B cell (primary cell): ENCODE measurements at regions not wholly inside any gene's neighbourhood (a gene's known extent, or its start where the extent isn't known, plus 50 kb on each side); places are given as distances from the start of the nearest gene placed in this dataset.

Experiments
- ATAC-seq: fragments of 200-7000 bp; cut with Tn5 transposase; one replicate; pipeline ENCODE4 v1.10.0; 2021; ENCODE audit warnings: low read depth, mild to moderate bottlenecking, moderate number of reproducible peaks, moderate library complexity
- CTCF ChIA-PET: fragments of 350-600 bp; sonication (Branson Sonifier 250); formaldehyde crosslinking; loops from one replicate; lab custom pipeline; 2021; ENCODE audit warnings: antibody characterized with exemption, inconsistent platforms; lab: Charles Lee
- POLR2A ChIA-PET: fragments of 350-600 bp; sonication (Branson Sonifier 250); formaldehyde crosslinking; loops from one replicate; lab custom pipeline; 2021; ENCODE audit warnings: antibody characterized with exemption; lab: Charles Lee
- DNase-seq: peaks from one replicate; pipeline ENCODE4 v3.0.0; 2013
- H2AFZ ChIP-seq: 2 replicates; pipeline ENCODE4 v1.6.1; 2012; ENCODE audit warnings: mild to moderate bottlenecking, low read depth, low read length; ENCODE audit not compliant: insufficient read depth, poor library complexity, severe bottlenecking
- H3K27ac ChIP-seq, 2 donors: 1 replicate in 1 of 2; 2 replicates in 1 of 2; pipeline ENCODE4 v1.5.1; 2012 to 2013; ENCODE audit warnings: low read length in 2 of 2, mild to moderate bottlenecking in 2 of 2, moderate library complexity in 1 of 2
- H3K27me3 ChIP-seq, 4 experiments: fragments of 200-600 bp in 1 of 4; sonication (generic) in 1 of 4; replicated peaks in 1 of 4; 1 replicate in 2 of 4; 2 replicates in 2 of 4; pipeline versions ENCODE4 v1.6.1 to v1.7.0; 2013 to 2016; ENCODE audit warnings: low read length in 3 of 4, mild to moderate bottlenecking in 2 of 4, mixed read lengths in 1 of 4, moderate library complexity in 1 of 4; ENCODE audit not compliant: insufficient read depth in 4 of 4, control insufficient read depth in 3 of 4; ENCODE audit errors: control extremely low read depth in 1 of 4
- H3K36me3 ChIP-seq, 2 experiments: replicated peaks in 1 of 2; 1 replicate in 1 of 2; 2 replicates in 1 of 2; pipeline versions ENCODE4 v1.6.1 to v1.7.1; 2013; ENCODE audit warnings: low read length in 1 of 2; ENCODE audit not compliant: insufficient read depth in 2 of 2, control insufficient read depth in 1 of 2; ENCODE audit errors: control extremely low read depth in 1 of 2, extremely low read depth in 1 of 2
- H3K4me1 ChIP-seq, 2 donors: fragments of 200-600 bp in 1 of 2; sonication (generic) in 1 of 2; 1 replicate in 1 of 2; 2 replicates in 1 of 2; pipeline versions ENCODE4 v1.5.1 to v1.6.1; 2013 to 2017; ENCODE audit warnings: low read length in 2 of 2; ENCODE audit not compliant: control insufficient read depth in 2 of 2, insufficient read depth in 2 of 2
- H3K4me2 ChIP-seq: replicated peaks from 2 replicates; pipeline ENCODE3; 2012; ENCODE audit warnings: mild to moderate bottlenecking, low read depth, low read length; ENCODE audit not compliant: poor library complexity, severe bottlenecking
- H3K4me3 ChIP-seq, 5 experiments: fragments of 200-600 bp in 1 of 5; sonication (generic) in 1 of 5; 1 replicate in 3 of 5; 2 replicates in 2 of 5; pipeline versions ENCODE4 v1.5.1 to v1.7.0; 2011 to 2016; ENCODE audit warnings: low read length in 4 of 5, mild to moderate bottlenecking in 4 of 5, low read depth in 2 of 5, control low read depth in 1 of 5, moderate library complexity in 1 of 5; ENCODE audit not compliant: insufficient read depth in 1 of 5; ENCODE audit errors: control extremely low read depth in 1 of 5, extremely low read depth in 1 of 5
- H3K79me2 ChIP-seq: fragments of 200-600 bp; sonication (generic); one replicate; pipeline ENCODE4 v1.6.0; 2016; ENCODE audit warnings: low read length; ENCODE audit not compliant: control insufficient read depth, insufficient read depth
- H3K9ac ChIP-seq: fragments of 200-600 bp; sonication (generic); 2 replicates; pipeline ENCODE4 v1.6.1; 2017; ENCODE audit warnings: mild to moderate bottlenecking, low read length, moderate library complexity
- H3K9me3 ChIP-seq, 3 donors: one replicate each; pipeline versions ENCODE4 v1.6.1 to v1.7.1; 2013; ENCODE audit warnings: low read length in 2 of 3; ENCODE audit not compliant: control insufficient read depth in 2 of 3, insufficient read depth in 1 of 3; ENCODE audit errors: control extremely low read depth in 1 of 3
- H4K20me1 ChIP-seq: 2 replicates; pipeline ENCODE4 v1.6.0; 2012; ENCODE audit warnings: mild to moderate bottlenecking, low read length; ENCODE audit not compliant: insufficient read depth, control insufficient read depth, poor library complexity, severe bottlenecking
- H3K27ac Mint-ChIP-seq: one replicate; pipeline ENCODE4 v1.8.0; 2021; ENCODE audit warnings: mixed read lengths
- H3K27me3 Mint-ChIP-seq: one replicate; pipeline ENCODE4 v1.8.0; 2021; ENCODE audit warnings: mixed read lengths
- H3K4me1 Mint-ChIP-seq: one replicate; pipeline ENCODE4 v1.8.0; 2021; ENCODE audit warnings: mixed read lengths
- H3K4me3 Mint-ChIP-seq: one replicate; pipeline ENCODE4 v1.8.0; 2021; ENCODE audit warnings: mixed read lengths
- H3K9me3 Mint-ChIP-seq: one replicate; pipeline ENCODE4 v1.8.0; 2022; ENCODE audit warnings: mixed read lengths; ENCODE audit not compliant: insufficient read depth
- CTCF ChIP-seq: fragments of 200-600 bp; IDR thresholded peaks from one replicate; pipeline ENCODE4 v1.8.0; 2022; ENCODE audit warnings: antibody characterized with exemption, mild to moderate bottlenecking
- EZH2 ChIP-seq: IDR thresholded peaks from 2 replicates; pipeline ENCODE4 v1.6.1; 2012; ENCODE audit warnings: borderline replicate concordance, low read depth, mild to moderate bottlenecking, moderate library complexity, low read length; ENCODE audit not compliant: insufficient read depth, poor library complexity, severe bottlenecking
- WGBS: methylation state at CpG from one replicate; pipeline ENCODE4 v1.1.5; 2013; ENCODE audit warnings: missing lambda C conversion rate; ENCODE audit not compliant: insufficient coverage; 5-methylcytosine and 5-hydroxymethylcytosine counted together
- intact Hi-C: fragments of 100-400 bp; cut with micrococcal nuclease; formaldehyde crosslinking; loops from one replicate; pipeline ENCODE4 v1.10.0; 2022

GRCh38 chr18:77329651-77330050 lies 80.0 kb downstream of the GALR1 start:
- Mint-ChIP-seq H3K27ac (no peak overlapping the region), H3K27me3 (peaks cover 11% of the 10 kb centered on the region), H3K9me3 (peaks cover 2% of the 10 kb centered on the region), H3K4me1 (no peaks in the 10 kb centered on the region), H3K4me3 (no peak overlapping the region)
- Histone ChIP-seq H3K27ac (no peak overlapping the region), H3K79me2 (no peaks in the 10 kb centered on the region), H3K4me1 (no peaks in the 10 kb centered on the region), H3K4me3 (no peak overlapping the region), H3K27me3 (no peaks in the 10 kb centered on the region), H3K36me3 (no peaks in the 10 kb centered on the region), H4K20me1 (no peaks in the 10 kb centered on the region), H3K4me2 (no peak overlapping the region), H3K9ac (no peak overlapping the region), H3K9me3 (no peaks in the 10 kb centered on the region), H2AFZ (no peak overlapping the region)
- ChIA-PET CTCF (no interaction called here), POLR2A (no interaction called here)
- intact Hi-C loops, result no loop called here
- DNase-seq (no peak), ATAC-seq (no peak)
- WGBS, result 80% methylated on average over 1 of the region's 3 CpGs
- TF ChIP-seq EZH2 (no peak), CTCF (no peak)

- Histone ChIP-seq H3K79me2 (no peaks in the 10 kb centered on the region), H3K36me3 (no peaks in the 10 kb centered on the region), H3K27ac (no peak overlapping the region), H2AFZ (no peak overlapping the region), H3K9me3 (peaks cover 0 to 3% (median 0%) of the 10 kb centered on the region in 3 donors), H3K4me2 (no peak overlapping the region), H3K4me1 (no peaks in the 10 kb centered on the region), H3K27me3 (no peaks in the 10 kb centered on the region), H4K20me1 (no peaks in the 10 kb centered on the region), H3K4me3 (no peak overlapping the region), H3K9ac (no peak overlapping the region)
- intact Hi-C loops, result no loop called here
- Mint-ChIP-seq H3K4me3 (no peak overlapping the region), H3K4me1 (no peaks in the 10 kb centered on the region), H3K27me3 (peaks cover 34% of the 10 kb centered on the region), H3K9me3 (no peaks in the 10 kb centered on the region), H3K27ac (no peak overlapping the region)
- ATAC-seq (no peak), DNase-seq (no peak)
- no peak for TF ChIP-seq EZH2
- TF ChIP-seq CTCF, result no peak
- 76% methylated on average over 7 of the region's 7 CpGs for WGBS
- CTCF ChIA-PET, result no interaction called here
- POLR2A ChIA-PET, result no interaction called here
Observed at GRCh38 chr18:77334876-77335275, 85.2 kb downstream of the GALR1 start.
